ENCODE measurements at regions not wholly inside any gene's neighbourhood (a gene's known extent, or its start where the extent isn't known, plus 50 kb on each side); places are given as distances from the start of the nearest gene placed in this dataset.
A peak's percentile ranks its signal among the peaks of the same experiment; 100 is the strongest.

- ATAC-seq (no peak), DNase-seq (ENCODE audit: low spot score) (no peak)
- peaks cover 19% of the 10 kb centered on the region for H3K9me3 Mint-ChIP-seq
- H3K27me3 Mint-ChIP-seq (ENCODE audit: low read depth), result no peaks in the 10 kb centered on the region; the same call in 1 of the 2 replicates
- ChIA-PET CTCF (interaction anchor here (0.6 kb wide), 1 partner anchor 281 kb away, joined by 3 read pairs; no protein-coding TSS in a partner anchor), POLR2A (no interaction called here)
- H3K4me3 Mint-ChIP-seq, result no peak overlapping the region
- TF ChIP-seq MYBL2 (CRISPR knock-in tag; IDR thresholded peaks at IDR 0.05), result no peak
- TF ChIP-seq, protein P1, sequence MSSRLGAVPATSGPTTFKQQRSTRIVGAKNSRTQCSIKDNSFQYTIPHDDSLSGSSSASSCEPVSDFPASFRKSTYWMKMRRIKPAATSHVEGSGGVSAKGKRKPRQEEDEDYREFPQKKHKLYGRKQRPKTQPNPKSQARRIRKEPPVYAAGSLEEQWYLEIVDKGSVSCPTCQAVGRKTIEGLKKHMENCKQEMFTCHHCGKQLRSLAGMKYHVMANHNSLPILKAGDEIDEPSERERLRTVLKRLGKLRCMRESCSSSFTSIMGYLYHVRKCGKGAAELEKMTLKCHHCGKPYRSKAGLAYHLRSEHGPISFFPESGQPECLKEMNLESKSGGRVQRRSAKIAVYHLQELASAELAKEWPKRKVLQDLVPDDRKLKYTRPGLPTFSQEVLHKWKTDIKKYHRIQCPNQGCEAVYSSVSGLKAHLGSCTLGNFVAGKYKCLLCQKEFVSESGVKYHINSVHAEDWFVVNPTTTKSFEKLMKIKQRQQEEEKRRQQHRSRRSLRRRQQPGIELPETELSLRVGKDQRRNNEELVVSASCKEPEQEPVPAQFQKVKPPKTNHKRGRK (CRISPR knock-in tag; IDR thresholded peaks at IDR 0.05; ENCODE audit: borderline replicate concordance), result peak; percentile 89; the same call in 1 of the 2 replicates
- no peak for TF ChIP-seq ZNF416 (CRISPR knock-in tag; IDR thresholded peaks at IDR 0.05)
- TF ChIP-seq, protein P2, sequence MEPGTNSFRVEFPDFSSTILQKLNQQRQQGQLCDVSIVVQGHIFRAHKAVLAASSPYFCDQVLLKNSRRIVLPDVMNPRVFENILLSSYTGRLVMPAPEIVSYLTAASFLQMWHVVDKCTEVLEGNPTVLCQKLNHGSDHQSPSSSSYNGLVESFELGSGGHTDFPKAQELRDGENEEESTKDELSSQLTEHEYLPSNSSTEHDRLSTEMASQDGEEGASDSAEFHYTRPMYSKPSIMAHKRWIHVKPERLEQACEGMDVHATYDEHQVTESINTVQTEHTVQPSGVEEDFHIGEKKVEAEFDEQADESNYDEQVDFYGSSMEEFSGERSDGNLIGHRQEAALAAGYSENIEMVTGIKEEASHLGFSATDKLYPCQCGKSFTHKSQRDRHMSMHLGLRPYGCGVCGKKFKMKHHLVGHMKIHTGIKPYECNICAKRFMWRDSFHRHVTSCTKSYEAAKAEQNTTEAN (CRISPR knock-in tag; IDR thresholded peaks at IDR 0.05), result no peak
- H3K36me3 Mint-ChIP-seq, result peaks cover 4% of the 10 kb centered on the region; the same call in 1 of the 2 replicates
- no peak overlapping the region for H3K27ac Mint-ChIP-seq
- peaks cover 7% of the 10 kb centered on the region for H3K4me1 Mint-ChIP-seq
These were observed 343.5 kb downstream of the RBM43 start for GRCh38 chr2:150917961-150918713.

DNA sequence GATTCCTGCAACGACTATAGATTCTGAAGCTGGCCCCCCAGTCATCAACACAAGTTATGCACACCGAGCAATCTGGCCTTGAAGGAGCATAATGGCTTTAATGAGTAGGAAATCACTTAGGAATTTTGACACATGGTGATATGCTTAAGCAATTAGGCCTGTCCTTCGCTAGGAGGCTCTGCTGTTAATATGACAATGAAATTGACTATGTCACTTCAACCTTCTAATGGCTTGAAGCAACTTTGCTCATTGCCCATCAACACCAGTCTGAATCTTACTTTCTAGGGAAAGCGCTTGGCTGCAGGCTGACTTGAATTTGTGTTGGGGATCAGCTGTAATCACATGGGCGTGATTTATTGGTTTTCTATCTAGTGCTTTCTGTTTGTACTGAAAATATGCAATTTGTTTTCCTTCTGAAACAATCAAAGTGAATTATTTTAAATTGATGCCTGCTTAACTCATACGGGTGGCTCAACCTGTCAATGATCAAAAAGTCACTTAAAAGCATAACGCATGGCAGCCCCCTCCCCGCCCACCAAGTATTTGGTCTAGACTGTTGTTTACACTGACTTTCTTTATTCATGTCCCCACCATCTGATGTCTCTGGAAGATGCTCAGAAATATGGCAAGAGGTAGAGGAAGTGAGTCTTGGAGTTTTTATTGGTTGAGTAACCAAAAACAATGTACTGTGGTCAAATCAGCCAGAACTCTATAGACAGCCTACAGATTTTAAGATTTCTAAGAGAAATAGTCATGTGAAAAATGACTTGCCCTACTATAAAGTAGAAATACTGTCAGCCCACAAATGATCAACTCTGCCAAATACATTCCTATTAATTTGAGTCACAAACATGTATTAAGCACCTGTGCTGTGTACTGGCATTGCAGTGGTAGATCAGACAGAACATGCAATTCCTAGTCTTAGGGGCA is 344.9 kb downstream of the RBM43 start:
- Mint-ChIP-seq H3K36me3 (no peaks in the 10 kb centered on the region; the same call in 1 of the 2 replicates), H3K9me3 (peaks cover 7% of the 10 kb centered on the region), H3K4me3 (no peak overlapping the region), H3K4me1 (peaks cover 14% of the 10 kb centered on the region), H3K27ac (no peak overlapping the region), H3K27me3 (ENCODE audit: low read depth) (no peaks in the 10 kb centered on the region; the same call in 1 of the 2 replicates)
- DNase-seq (ENCODE audit: low spot score), result no peak
- ChIA-PET CTCF (no interaction called here), POLR2A (no interaction called here)
- ATAC-seq, result no peak
- TF ChIP-seq TCF7 (CRISPR knock-in tag; IDR thresholded peaks at IDR 0.05; ENCODE audit: low read depth), result no peak
- TF ChIP-seq, protein P3, sequence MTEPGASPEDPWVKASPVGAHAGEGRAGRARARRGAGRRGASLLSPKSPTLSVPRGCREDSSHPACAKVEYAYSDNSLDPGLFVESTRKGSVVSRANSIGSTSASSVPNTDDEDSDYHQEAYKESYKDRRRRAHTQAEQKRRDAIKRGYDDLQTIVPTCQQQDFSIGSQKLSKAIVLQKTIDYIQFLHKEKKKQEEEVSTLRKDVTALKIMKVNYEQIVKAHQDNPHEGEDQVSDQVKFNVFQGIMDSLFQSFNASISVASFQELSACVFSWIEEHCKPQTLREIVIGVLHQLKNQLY (CRISPR knock-in tag; IDR thresholded peaks at IDR 0.05), result no peak

DNA sequence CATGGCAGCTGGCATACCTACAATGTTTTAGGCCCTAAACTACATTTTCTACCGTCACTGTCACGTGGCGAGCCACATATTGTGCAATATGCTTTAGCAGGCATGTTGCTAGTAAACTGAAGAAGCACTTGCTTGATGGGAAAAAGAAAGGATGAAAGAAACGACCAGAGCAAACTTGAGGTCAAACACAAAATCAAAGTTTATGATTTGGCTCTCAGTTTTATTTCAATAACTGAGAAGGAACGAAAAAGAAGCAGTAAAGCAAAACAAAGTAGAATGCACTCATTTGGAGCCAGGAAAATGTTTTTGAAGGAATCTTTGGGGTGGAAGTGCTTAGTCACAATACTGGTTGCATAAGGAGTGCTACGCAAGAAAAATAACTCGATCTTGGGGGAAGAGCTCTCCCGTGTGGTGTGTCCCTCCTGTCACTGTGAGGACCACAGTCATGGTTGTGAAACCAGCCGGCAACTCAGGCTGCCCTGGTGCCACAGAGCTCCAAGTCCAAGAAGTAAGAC is 349.8 kb downstream of the RBM43 start:
- DNase-seq (ENCODE audit: low spot score), result no peak
- no peak for TF ChIP-seq ZNF219 (CRISPR knock-in tag; IDR thresholded peaks at IDR 0.05; ENCODE audit: borderline replicate concordance)
- no peak for TF ChIP-seq ZNF416 (CRISPR knock-in tag; IDR thresholded peaks at IDR 0.05)
- no peaks in the 10 kb centered on the region for H3K27me3 Mint-ChIP-seq (ENCODE audit: low read depth)
- H3K27ac Mint-ChIP-seq, result peak overlapping the region; percentile 15
- ChIA-PET CTCF (interaction anchor here (0.5 to 1.4 kb wide), 2 partner anchors 14 to 251 kb away, joined by 3 read pairs; no protein-coding TSS in a partner anchor), POLR2A (interaction anchor here (0.7 kb wide), 1 partner anchor 1219 kb away, joined by 3 read pairs; no protein-coding TSS in a partner anchor)
- ATAC-seq, result peak; percentile 78
- H3K4me1 Mint-ChIP-seq, result peaks cover 19% of the 10 kb centered on the region
- H3K9me3 Mint-ChIP-seq, result peaks cover 18% of the 10 kb centered on the region
- peaks cover 13% of the 10 kb centered on the region for H3K36me3 Mint-ChIP-seq
- no peak overlapping the region for H3K4me3 Mint-ChIP-seq

DNA sequence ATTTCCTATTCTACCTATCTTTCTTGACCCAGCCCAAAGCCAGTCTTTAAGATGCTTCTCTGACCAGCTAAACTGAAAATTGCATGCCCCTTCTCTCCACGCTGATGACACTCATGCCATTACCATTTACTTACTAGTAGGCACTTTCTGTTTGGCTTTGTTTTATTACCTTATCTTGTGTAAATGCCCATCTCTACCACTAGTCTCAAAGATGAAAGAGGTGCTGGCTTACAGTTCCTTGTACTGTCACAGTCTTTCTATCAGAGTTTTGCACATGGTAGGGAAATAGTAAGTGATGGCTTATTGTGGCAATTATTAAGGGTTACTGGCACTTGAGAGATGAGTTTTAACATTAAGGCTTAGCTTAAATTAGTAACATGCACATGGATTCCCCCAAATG is 352.1 kb downstream of the RBM43 start:
- POLR2A ChIA-PET, result no interaction called here
- peak; percentile 80 for ATAC-seq
- Mint-ChIP-seq H3K36me3 (peaks cover 13% of the 10 kb centered on the region), H3K4me1 (peaks cover 14% of the 10 kb centered on the region), H3K27ac (no peak overlapping the region), H3K4me3 (no peak overlapping the region), H3K9me3 (peaks cover 28% of the 10 kb centered on the region), H3K27me3 (ENCODE audit: low read depth) (no peaks in the 10 kb centered on the region)
- no peak for TF ChIP-seq KAT7 (CRISPR knock-in tag; IDR thresholded peaks at IDR 0.05; ENCODE audit: borderline replicate concordance)
- TF ChIP-seq GTF2I (CRISPR knock-in tag; conservative IDR thresholded peaks at IDR 0.05), result no peak
- 0 out of 2 replicates have a peak, but pooled peaks have one; percentile 22 for TF ChIP-seq CTCF (IDR thresholded peaks at IDR 0.05)
- TF ChIP-seq SP1 (CRISPR knock-in tag; conservative IDR thresholded peaks at IDR 0.05), result no peak
- CTCF ChIA-PET, result interaction anchor here (1.0 kb wide), 1 partner anchor 102 kb away, joined by 3 read pairs; no protein-coding TSS in a partner anchor
- no peak for DNase-seq (ENCODE audit: low spot score)

Measured in WTC11 (cell line).